Stomach (tissue), 8 donors: ENCODE measurements at regions not wholly inside any gene's neighbourhood (a gene's known extent, or its start where the extent isn't known, plus 50 kb on each side); places are given as distances from the start of the nearest gene placed in this dataset.

Experiments
- DNase-seq, 2 donors: peaks; one replicate each; pipeline versions ENCODE4 v3.0.0 to v3.0.0-alpha.2; 2013 to 2019
- H3K27ac ChIP-seq, 5 donors: fragments of 200-600 bp in 4 of 5; sonication (generic) in 4 of 5; one replicate each; pipeline ENCODE4 v1.5.1; 2013 to 2019; ENCODE audit warnings: mild to moderate bottlenecking in 1 of 5, moderate library complexity in 1 of 5
- H3K27me3 ChIP-seq, 3 donors: fragments of 200-600 bp; sonication (generic); one replicate each; pipeline ENCODE4 v1.5.1; 2017 to 2019; ENCODE audit warnings: mixed run types in 1 of 3
- H3K36me3 ChIP-seq, 4 donors: fragments of 200-600 bp; sonication (generic); 1 replicate in 3 of 4; 2 replicates in 1 of 4; pipeline ENCODE4 v1.5.1; 2016 to 2019
- H3K4me1 ChIP-seq, 4 donors: fragments of 200-600 bp; sonication (generic); one replicate each; pipeline ENCODE4 v1.5.1; 2016 to 2019
- H3K4me3 ChIP-seq, 4 donors: fragments of 200-600 bp; sonication (generic) in 3 of 4; one replicate each; pipeline ENCODE4 v1.5.1; 2016 to 2019; ENCODE audit warnings: mild to moderate bottlenecking in 1 of 4
- H3K9me3 ChIP-seq, 4 donors: fragments of 200-600 bp; sonication (generic); one replicate each; pipeline ENCODE4 v1.5.1; 2016 to 2019
- EP300 ChIP-seq: sonication (generic); formaldehyde crosslinking; IDR thresholded peaks from one replicate; pipeline ENCODE4 v1.6.1; 2017; ENCODE audit warnings: antibody characterized with exemption
- POLR2A ChIP-seq, 4 donors: fragments of 450-650 bp; IDR thresholded peaks; one replicate each; pipeline ENCODE4 v1.6.1; 2016; ENCODE audit warnings: antibody characterized with exemption in 4 of 4, control low read depth in 2 of 4, mild to moderate bottlenecking in 1 of 4, moderate library complexity in 1 of 4
- POLR2AphosphoS5 ChIP-seq, 3 donors: sonication (generic); formaldehyde crosslinking; IDR thresholded peaks; one replicate each; pipeline ENCODE4 v1.6.1; 2016; ENCODE audit warnings: antibody characterized with exemption in 3 of 3
- WGBS, 5 donors: extraction: QIAGEN DNeasy Blood & Tissue Kit in 3 of 5; methylation state at CpG; one replicate each; pipeline versions ENCODE4 v1.1.5 to v1.1.7; 2013 to 2018; 5-methylcytosine and 5-hydroxymethylcytosine counted together
- intact Hi-C: fragments of 100-400 bp; cut with DNase I; formaldehyde crosslinking; loops from one replicate; pipeline ENCODE4 v1.15.1; 2023; ENCODE audit warnings: low total_unique reads
- TF ChIP-seq, protein P1 (sequence below), 7 experiments: fragments of 450-650 bp in 4 of 7; fragments of 200-600 bp in 3 of 7; sonication (generic) in 3 of 7; IDR thresholded peaks; one replicate each; pipeline ENCODE4 v1.5.1; 2016 to 2019; ENCODE audit warnings: antibody characterized with exemption in 7 of 7, control low read depth in 2 of 7, mild to moderate bottlenecking in 1 of 7
- donor health status: healthy with polysubstance abuse.
- donor health status: Bipolar disorder and iron deficiency.
- donor health status: healthy.

DNA sequence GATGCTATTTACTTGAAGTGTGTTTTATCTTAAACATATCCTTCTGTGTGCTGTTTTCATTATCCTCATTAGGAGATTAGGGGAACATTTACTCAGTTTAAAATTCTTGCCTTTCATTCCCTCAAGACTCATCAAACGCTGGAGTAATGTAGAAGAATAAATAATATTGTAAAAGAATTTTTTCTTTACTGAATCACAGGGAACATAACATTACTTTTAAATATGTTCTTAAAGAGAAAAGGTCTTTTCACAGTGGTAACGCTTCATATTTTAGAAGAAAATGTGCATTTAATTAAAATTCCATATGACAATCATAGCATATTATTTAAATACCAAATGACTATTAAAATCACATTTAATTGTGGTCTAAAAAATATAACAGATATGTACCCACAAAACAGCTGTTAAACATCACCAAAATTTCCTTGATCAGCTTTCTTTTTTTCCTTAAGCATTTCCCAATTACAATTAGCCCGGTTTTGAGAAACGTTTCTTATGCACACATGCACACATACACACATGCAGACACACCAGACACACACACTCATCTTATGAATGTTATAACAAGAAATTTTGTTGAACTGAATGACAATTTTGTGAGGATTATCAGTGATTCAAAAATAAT, 102.0 kb upstream of the GLI3 start:
- TF ChIP-seq EP300 (no peak), POLR2A (IDR thresholded peaks at IDR 0.05) (no peak), POLR2AphosphoS5 (IDR thresholded peaks at IDR 0.05) (no peak)
- TF ChIP-seq, protein P1, sequence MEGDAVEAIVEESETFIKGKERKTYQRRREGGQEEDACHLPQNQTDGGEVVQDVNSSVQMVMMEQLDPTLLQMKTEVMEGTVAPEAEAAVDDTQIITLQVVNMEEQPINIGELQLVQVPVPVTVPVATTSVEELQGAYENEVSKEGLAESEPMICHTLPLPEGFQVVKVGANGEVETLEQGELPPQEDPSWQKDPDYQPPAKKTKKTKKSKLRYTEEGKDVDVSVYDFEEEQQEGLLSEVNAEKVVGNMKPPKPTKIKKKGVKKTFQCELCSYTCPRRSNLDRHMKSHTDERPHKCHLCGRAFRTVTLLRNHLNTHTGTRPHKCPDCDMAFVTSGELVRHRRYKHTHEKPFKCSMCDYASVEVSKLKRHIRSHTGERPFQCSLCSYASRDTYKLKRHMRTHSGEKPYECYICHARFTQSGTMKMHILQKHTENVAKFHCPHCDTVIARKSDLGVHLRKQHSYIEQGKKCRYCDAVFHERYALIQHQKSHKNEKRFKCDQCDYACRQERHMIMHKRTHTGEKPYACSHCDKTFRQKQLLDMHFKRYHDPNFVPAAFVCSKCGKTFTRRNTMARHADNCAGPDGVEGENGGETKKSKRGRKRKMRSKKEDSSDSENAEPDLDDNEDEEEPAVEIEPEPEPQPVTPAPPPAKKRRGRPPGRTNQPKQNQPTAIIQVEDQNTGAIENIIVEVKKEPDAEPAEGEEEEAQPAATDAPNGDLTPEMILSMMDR (IDR thresholded peaks at IDR 0.05), result no peak
- H3K36me3 ChIP-seq, result no peaks in the 10 kb centered on the region
- WGBS, 5 donors, result 48 to 68% (median 58%) methylated on average over 4 of the region's 4 CpGs
- H3K4me1 ChIP-seq, result no peaks in the 10 kb centered on the region
- intact Hi-C loops, result no loop called here
- H3K27ac ChIP-seq, result peak overlapping the region in 1 of 5 donors; percentile 31
- DNase-seq, result no peak
- H3K27me3 ChIP-seq, result no peaks in the 10 kb centered on the region
- no peaks in the 10 kb centered on the region for H3K9me3 ChIP-seq
- no peak overlapping the region for H3K4me3 ChIP-seq

DNA sequence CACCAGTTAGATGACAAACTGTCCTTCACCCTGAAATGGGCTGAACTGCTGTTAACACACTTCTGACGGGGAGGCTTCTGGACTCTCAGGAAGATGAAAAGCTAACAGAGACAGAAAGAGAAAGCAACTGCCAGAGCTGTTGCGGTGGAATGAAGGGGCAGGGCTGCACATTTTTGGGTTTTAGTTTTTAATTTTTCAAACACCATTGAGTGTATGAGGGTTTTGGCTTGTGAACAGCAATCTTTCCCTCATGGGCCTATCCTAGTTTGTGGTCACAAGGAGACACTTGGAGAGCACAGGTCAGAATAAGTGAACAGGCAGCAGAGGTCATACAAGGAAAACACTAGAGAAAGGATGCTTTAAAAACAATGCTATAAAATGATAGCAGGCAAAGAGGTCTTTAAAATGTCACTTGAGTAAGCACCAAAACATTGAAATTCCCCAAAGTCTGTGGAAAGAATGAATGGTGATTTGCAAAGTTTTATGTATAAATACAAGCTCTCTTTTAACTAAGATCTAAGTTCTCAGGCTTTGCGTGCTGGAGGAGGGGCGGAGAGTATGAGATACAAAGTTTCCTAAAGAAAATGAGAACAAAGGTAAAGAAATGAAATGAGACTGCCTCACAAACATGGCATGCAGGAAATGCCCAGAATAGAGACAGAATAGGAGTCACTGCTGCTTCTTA, 101.4 kb upstream of the GLI3 start:
- Histone ChIP-seq H3K4me3 (no peak overlapping the region), H3K27me3 (no peaks in the 10 kb centered on the region), H3K4me1 (no peaks in the 10 kb centered on the region), H3K36me3 (no peaks in the 10 kb centered on the region), H3K27ac (peak overlapping the region in 1 of 5 donors; percentile 31), H3K9me3 (peaks cover 0 to under 1% (median 0%) of the 10 kb centered on the region in 4 donors)
- 54 to 62% (median 56%) methylated on average over 4 of the region's 4 CpGs for WGBS, 5 donors
- TF ChIP-seq POLR2AphosphoS5 (IDR thresholded peaks at IDR 0.05), result no peak
- no peak for TF ChIP-seq POLR2A (IDR thresholded peaks at IDR 0.05)
- TF ChIP-seq EP300, result no peak
- TF ChIP-seq, protein P1 (IDR thresholded peaks at IDR 0.05), result no peak
- intact Hi-C loops, result no loop called here
- peak in 1 of 2 donors; percentile 26 for DNase-seq

DNA sequence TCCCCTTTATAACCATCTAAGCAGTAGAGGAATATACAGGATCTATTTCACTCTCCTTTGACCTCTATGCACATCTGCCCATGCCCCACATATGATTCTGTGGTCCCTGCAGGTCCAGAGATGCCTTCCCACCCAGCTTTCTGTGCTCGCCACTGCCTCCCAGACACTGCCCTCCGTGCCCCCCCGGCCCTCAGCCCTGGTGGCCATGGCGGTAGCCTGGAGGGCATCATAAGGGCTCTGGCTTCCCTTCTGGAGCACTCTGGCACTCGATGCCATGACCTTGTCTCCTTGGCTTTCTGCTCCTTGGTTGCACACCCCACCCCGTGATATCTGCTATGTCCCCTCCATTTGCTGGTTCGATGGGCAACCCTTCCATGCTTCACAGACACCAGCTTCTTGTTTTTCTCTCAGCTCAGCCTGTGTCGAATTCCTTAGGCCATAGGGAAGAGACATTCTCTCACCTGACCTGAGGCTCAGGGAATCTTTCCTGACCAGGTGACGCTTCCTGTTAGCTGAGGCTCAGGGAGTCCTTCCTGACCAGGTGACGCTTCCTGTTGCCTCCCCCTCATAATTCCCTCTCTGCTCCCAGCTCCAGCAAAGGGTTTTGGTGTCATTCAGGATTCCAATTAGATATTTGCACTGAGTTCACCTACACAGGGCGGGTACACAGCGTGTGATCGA, 100.4 kb upstream of the GLI3 start:
- peaks cover 0 to 11% (median 8%) of the 10 kb centered on the region in 4 donors for H3K9me3 ChIP-seq
- 77 to 83% (median 82%) methylated on average over 13 of the region's 13 CpGs for WGBS, 5 donors
- H3K36me3 ChIP-seq, result no peaks in the 10 kb centered on the region
- DNase-seq, result no peak
- no peak for TF ChIP-seq EP300
- no peak for TF ChIP-seq POLR2A (IDR thresholded peaks at IDR 0.05)
- TF ChIP-seq, protein P1 (IDR thresholded peaks at IDR 0.05), result no peak
- TF ChIP-seq POLR2AphosphoS5 (IDR thresholded peaks at IDR 0.05), result no peak
- intact Hi-C loops, result no loop called here
- H3K27ac ChIP-seq, result no peak overlapping the region
- no peaks in the 10 kb centered on the region for H3K4me1 ChIP-seq
- no peaks in the 10 kb centered on the region for H3K27me3 ChIP-seq
- H3K4me3 ChIP-seq, result no peak overlapping the region

DNA sequence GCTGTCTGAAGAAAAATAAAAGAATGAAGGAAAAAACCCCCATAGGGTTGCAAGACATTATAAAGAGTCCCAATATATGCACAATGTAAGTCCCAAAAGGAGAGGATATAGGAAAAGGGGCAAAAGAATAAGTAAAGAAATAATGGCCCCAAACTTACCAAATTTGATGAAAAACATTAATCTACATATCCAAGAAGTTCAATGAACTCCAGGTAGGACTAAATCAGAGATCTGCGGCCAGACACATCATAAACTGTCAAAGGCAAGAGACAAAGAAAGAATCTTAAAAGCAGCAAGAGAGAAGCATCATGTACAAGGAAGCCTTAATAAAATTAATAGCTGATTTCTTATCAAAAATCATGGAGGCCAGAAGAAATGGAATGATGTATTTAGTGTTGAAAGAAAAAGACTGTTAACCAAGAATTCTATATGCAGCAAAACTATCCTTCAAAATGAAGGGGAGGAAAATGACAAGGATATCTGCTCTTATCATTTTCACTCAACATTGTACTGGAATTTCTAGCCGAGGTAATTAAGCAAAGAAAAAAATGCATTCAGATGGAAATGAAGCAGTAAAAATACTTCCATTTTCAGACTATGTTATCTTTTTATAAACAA, 95.7 kb upstream of the GLI3 start:
- 89 to 98% (median 92%) methylated on average over 2 of the region's 2 CpGs for WGBS, 5 donors
- Histone ChIP-seq H3K27me3 (no peaks in the 10 kb centered on the region), H3K4me1 (no peaks in the 10 kb centered on the region), H3K4me3 (no peak overlapping the region), H3K27ac (no peak overlapping the region), H3K9me3 (peaks cover 0 to 20% (median 14%) of the 10 kb centered on the region in 4 donors), H3K36me3 (no peaks in the 10 kb centered on the region)
- no peak for DNase-seq
- intact Hi-C loops, result no loop called here
- TF ChIP-seq POLR2A (IDR thresholded peaks at IDR 0.05) (no peak), POLR2AphosphoS5 (IDR thresholded peaks at IDR 0.05) (no peak), EP300 (no peak)
- TF ChIP-seq, protein P1 (IDR thresholded peaks at IDR 0.05), result no peak
